HEK293T (cell line): ENCODE measurements at regions not wholly inside any gene's neighbourhood (a gene's known extent, or its start where the extent isn't known, plus 50 kb on each side); places are given as distances from the start of the nearest gene placed in this dataset.

Experiments
- CTCF ChIA-PET: fragments of 350-600 bp; formaldehyde crosslinking; extraction: SDS; loops from one replicate; lab custom pipeline; 2021; ENCODE audit warnings: antibody characterized with exemption, inconsistent platforms; lab: Yijun Ruan, JAX
- POLR2A ChIA-PET: fragments of 350-600 bp; formaldehyde crosslinking; extraction: SDS; loops from one replicate; lab custom pipeline; 2020; ENCODE audit warnings: antibody characterized with exemption, inconsistent platforms; lab: Yijun Ruan, JAX
- DNase-seq: peaks from one replicate; pipeline ENCODE4 v3.0.0; 2012; ENCODE audit warnings: mixed read lengths; ENCODE audit errors: extremely low spot score
- ARNT ChIP-seq: fragments of 450-650 bp; IDR thresholded peaks from 2 replicates; pipeline ENCODE4 v1.6.1; 2017; ENCODE audit warnings: mild to moderate bottlenecking
- BHLHE40 ChIP-seq: fragments of 450-650 bp; IDR thresholded peaks from 2 replicates; pipeline ENCODE4 v1.6.1; 2016; ENCODE audit warnings: mild to moderate bottlenecking, moderate library complexity, borderline replicate concordance
- CTBP1 ChIP-seq: fragments of 450-650 bp; IDR thresholded peaks from 2 replicates; pipeline ENCODE4 v1.6.1; 2016; ENCODE audit warnings: borderline replicate concordance
- ELF4 ChIP-seq: fragments of 450-650 bp; IDR thresholded peaks from 2 replicates; pipeline ENCODE4 v1.6.1; 2017; ENCODE audit warnings: antibody characterized with exemption
- FOXA1 ChIP-seq: fragments of 450-650 bp; IDR thresholded peaks from 2 replicates; pipeline ENCODE4 v1.6.1; 2016; ENCODE audit warnings: mild to moderate bottlenecking
- FOXK2 ChIP-seq: fragments of 450-650 bp; IDR thresholded peaks from 2 replicates; pipeline ENCODE4 v1.6.1; 2016; ENCODE audit warnings: mild to moderate bottlenecking
- FOXM1 ChIP-seq: fragments of 450-650 bp; IDR thresholded peaks from 2 replicates; pipeline ENCODE4 v1.6.1; 2017; ENCODE audit warnings: mild to moderate bottlenecking, borderline replicate concordance
- HDGF ChIP-seq: fragments of 450-650 bp; IDR thresholded peaks from 2 replicates; pipeline ENCODE4 v1.6.1; 2017; ENCODE audit warnings: antibody characterized with exemption, borderline replicate concordance
- L3MBTL2 ChIP-seq: fragments of 450-650 bp; conservative IDR thresholded peaks from 2 replicates; pipeline ENCODE4 v1.6.1; 2016; ENCODE audit warnings: mild to moderate bottlenecking
- LEF1 ChIP-seq: fragments of 450-650 bp; IDR thresholded peaks from 2 replicates; pipeline ENCODE4 v1.6.1; 2017; ENCODE audit warnings: mild to moderate bottlenecking, borderline replicate concordance
- NFRKB ChIP-seq: fragments of 450-650 bp; IDR thresholded peaks from 2 replicates; pipeline ENCODE4 v1.6.1; 2016; ENCODE audit warnings: mild to moderate bottlenecking, moderate library complexity
- SP1 ChIP-seq: fragments of 450-650 bp; IDR thresholded peaks from 2 replicates; pipeline ENCODE4 v1.6.1; 2017
- SUZ12 ChIP-seq: fragments of 450-650 bp; IDR thresholded peaks from 2 replicates; pipeline ENCODE4 v1.6.1; 2016; ENCODE audit warnings: mild to moderate bottlenecking
- TARDBP ChIP-seq: fragments of 450-650 bp; IDR thresholded peaks from 2 replicates; pipeline ENCODE4 v1.6.1; 2016
- ZNF384 ChIP-seq: fragments of 450-650 bp; IDR thresholded peaks from 2 replicates; pipeline ENCODE4 v1.6.1; 2016
- TF ChIP-seq, protein P1 (sequence below): fragments of 450-650 bp; IDR thresholded peaks from 2 replicates; pipeline ENCODE4 v1.6.1; 2016

DNA sequence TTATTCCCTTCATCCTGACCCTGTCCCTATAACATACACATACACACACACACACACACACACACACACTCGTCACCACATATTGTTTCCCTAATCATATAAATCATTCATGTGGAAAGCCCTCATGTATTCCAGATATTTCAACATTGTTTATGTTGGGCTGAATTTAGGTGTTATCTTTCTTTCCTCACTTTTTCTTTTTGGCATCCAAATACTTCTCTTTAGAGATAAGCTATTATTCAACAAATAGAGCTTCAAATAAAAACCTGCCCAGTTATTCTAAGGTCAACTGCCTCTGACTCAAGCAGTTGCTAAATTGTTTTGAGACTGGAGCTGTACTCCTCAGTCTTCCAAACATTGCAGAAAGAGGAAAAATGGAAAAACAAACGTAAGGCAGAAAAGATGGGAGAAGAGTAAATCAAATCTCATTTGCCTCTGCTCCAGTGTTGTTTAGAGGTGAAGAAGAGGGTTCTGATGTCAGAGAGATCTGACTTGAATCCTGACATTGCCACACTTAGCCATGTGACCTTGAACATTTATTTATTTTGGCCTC lies 215.7 kb downstream of the GAS1 start:
- TF ChIP-seq, protein P1, sequence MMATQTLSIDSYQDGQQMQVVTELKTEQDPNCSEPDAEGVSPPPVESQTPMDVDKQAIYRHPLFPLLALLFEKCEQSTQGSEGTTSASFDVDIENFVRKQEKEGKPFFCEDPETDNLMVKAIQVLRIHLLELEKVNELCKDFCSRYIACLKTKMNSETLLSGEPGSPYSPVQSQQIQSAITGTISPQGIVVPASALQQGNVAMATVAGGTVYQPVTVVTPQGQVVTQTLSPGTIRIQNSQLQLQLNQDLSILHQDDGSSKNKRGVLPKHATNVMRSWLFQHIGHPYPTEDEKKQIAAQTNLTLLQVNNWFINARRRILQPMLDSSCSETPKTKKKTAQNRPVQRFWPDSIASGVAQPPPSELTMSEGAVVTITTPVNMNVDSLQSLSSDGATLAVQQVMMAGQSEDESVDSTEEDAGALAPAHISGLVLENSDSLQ: 0 out of 2 replicates have a peak, but pooled peaks have one; percentile 10
- no peak for TF ChIP-seq L3MBTL2
- DNase-seq: no peak
- CTCF ChIA-PET: no interaction called here
- POLR2A ChIA-PET: no interaction called here

DNA sequence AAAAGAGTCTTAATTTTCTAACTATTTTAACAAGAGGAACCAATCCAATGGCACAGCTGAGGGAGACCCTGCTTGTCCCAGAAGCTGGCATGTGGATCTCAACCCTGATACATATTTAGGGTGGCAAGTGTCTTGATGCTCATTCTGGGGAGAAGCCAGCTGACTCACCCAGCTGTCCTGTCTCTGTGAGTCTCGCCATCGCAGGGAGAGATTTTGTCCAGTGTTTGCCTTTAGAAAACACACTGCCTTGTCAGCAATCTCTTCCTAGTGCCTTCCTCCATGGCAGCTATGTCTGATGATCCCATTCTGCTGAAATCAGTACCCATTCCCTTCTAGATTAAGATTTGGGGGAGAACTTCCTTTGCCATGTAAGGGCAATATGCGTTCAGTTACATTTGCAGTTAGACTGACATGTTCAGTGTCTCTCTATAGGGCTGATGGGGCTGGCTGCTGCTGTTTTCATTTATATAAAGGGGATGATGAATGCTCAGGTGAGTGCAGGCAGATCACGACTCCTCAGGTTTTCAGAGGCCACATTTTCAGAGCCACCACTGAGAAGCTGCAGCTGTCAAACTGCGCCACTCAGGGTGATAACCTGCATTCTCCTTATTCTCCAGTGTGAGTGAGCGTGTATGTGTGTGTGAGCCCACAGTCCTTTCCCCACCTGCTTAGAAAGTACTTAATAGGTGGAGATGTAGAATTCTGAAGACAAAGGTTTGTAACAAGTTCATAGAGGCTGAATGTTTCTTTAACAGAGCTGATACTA lies 217.0 kb downstream of the GAS1 start:
- POLR2A ChIA-PET: no interaction called here
- CTCF ChIA-PET: no interaction called here
- no peak for DNase-seq
- TF ChIP-seq SUZ12 (no peak), SP1 (no peak), TARDBP (no peak), CTBP1 (no peak), NFRKB (no peak), BHLHE40 (no peak), FOXM1 (no peak), ARNT (no peak)
- TF ChIP-seq, protein P1: no peak

DNA sequence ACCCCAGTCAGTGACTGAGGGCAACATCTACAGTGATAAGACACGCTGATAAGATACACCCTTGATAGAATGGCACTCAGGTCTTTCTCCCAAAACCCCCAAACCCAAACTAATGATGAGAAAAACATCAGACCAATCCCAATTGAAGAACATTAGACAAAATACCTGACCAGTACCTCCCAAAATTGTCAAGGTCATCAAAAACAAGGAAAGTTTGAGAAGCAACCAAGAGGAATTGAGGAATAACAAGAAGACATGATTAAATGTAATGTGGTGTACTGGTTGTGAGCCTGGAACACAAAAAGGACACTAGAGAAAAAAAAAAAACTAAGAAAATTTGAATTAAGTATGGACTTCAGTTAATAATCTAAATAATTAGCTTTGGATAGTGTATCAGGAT lies 222.8 kb downstream of the GAS1 start:
- ChIA-PET CTCF (no interaction called here), POLR2A (no interaction called here)
- TF ChIP-seq, protein P1: no peak
- TF ChIP-seq HDGF (no peak), TARDBP (no peak), CTBP1 (no peak), ELF4 (no peak), ZNF384 (no peak), FOXA1 (no peak)
- DNase-seq: no peak

DNA sequence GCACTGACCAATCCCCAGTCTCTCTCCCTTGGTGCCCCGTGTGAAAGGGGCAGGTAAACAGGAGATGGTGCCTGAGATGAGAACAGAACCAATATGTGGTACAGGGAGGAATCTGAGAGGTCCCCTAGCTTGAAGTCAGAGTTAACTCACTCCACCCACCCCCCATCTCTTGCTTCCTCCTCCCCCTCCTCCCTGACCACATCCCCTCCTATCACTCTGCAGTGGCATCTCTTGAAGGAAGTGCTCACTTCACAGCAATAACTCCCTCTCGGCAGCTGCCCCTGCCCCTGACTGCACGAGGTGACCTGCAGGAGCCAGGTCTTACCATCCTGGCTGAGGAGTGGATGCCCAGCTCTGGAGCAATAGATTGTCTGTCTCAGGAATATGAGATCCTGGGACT lies 224.0 kb downstream of the GAS1 start:
- no peak for DNase-seq
- no peak for TF ChIP-seq SUZ12
- TF ChIP-seq L3MBTL2: no peak
- TF ChIP-seq FOXM1: no peak
- no peak for TF ChIP-seq FOXA1
- TF ChIP-seq NFRKB: no peak
- POLR2A ChIA-PET: no interaction called here
- CTCF ChIA-PET: no interaction called here

DNA sequence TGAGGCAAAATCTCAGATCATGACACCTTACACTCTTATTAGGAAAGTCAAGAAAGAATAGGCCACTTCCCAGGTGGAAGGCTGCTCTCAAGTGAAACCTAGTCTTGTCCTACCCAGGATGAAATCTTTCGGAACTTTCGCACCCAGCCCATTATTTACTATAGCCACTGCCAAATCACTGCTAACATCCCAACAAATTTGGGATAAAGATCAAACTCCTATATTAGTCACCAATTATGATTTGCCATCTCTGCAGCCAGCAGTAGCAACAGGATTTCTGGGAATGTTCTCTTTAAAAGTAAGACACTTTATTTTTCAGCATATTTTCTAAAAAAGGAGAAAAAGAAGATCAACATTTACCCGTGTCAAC lies 224.6 kb downstream of the GAS1 start:
- ChIA-PET CTCF (no interaction called here), POLR2A (no interaction called here)
- TF ChIP-seq, protein P1: no peak
- DNase-seq: no peak

DNA sequence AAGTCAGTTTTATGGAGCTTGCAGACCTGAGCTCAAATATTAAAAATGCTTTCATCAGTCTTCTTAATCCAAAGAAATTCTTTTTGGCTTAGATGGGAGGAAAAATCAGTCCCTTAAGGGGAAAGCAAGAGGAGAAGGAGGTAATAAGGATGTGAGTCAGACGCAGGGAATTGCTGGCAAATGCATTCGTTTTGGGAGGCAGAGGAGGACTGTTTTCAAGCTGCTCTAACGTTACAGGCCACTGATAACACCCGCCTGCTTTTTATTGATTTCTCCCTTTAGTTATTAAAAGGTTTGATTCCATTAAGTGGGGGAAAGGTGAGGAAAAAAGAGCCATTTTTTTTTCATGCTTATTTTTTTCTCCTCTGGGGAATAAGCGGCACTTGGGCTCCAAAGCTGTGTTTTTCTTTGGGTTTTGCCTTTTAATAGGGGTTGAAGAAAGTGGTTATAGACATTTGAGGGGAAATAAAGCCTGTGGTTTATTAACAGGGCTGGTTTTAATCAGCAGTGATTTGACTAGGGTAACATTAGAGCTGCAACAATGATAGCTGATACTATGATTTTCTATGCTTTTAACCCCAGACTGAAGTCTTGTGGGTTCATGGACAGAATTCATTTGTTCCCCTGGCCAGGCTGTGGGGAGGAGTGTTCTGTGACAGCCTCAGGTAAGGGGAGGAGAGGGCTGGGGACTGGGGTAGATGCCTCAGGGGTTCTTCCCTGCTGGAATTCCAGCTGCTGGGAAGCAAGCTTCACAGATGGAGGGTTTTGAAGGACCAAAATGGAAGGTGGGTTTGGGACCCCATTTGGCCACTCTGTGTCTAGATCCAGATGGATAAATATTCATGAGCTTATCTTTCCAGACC lies 225.2 kb downstream of the GAS1 start:
- POLR2A ChIA-PET: no interaction called here
- CTCF ChIA-PET: no interaction called here
- no peak for DNase-seq
- TF ChIP-seq FOXK2 (no peak), ARNT (no peak), HDGF (no peak), SP1 (no peak), NFRKB (no peak), CTBP1 (no peak), FOXM1 (no peak), L3MBTL2 (no peak), LEF1 (no peak), ZNF384 (no peak), TARDBP (no peak), BHLHE40 (no peak), FOXA1 (no peak), SUZ12 (no peak), ELF4 (no peak)
- TF ChIP-seq, protein P1: no peak
